ENCODE measurements at regions not wholly inside any gene's neighbourhood (a gene's known extent, or its start where the extent isn't known, plus 50 kb on each side); places are given as distances from the start of the nearest gene placed in this dataset.

DNA sequence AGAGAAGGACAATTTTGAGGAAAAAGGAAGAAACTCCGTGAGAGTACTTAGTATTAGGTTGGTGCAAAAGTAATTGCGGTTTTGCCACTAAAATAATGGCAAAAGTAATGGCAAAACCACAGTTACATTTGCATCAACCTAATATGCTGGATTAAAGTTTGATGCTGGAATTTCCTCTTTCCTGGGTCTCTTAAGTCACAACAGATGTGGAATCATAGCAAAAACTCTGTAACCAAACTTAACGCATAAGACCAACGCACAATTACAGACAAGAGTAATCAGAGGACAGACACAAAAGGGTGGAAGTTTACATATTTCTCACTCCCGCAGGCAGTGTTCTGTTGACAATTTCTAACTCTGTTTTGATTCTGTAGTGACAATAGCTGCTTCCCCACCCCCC is 182.4 kb downstream of the BACH1 start:
- TF ChIP-seq, protein P1, sequence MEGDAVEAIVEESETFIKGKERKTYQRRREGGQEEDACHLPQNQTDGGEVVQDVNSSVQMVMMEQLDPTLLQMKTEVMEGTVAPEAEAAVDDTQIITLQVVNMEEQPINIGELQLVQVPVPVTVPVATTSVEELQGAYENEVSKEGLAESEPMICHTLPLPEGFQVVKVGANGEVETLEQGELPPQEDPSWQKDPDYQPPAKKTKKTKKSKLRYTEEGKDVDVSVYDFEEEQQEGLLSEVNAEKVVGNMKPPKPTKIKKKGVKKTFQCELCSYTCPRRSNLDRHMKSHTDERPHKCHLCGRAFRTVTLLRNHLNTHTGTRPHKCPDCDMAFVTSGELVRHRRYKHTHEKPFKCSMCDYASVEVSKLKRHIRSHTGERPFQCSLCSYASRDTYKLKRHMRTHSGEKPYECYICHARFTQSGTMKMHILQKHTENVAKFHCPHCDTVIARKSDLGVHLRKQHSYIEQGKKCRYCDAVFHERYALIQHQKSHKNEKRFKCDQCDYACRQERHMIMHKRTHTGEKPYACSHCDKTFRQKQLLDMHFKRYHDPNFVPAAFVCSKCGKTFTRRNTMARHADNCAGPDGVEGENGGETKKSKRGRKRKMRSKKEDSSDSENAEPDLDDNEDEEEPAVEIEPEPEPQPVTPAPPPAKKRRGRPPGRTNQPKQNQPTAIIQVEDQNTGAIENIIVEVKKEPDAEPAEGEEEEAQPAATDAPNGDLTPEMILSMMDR (IDR thresholded peaks at IDR 0.05): no peak
- no peak for TF ChIP-seq POLR2A (IDR thresholded peaks at IDR 0.05)

All from lower leg skin (tissue), 3 donors.